ENCODE measurements at regions not wholly inside any gene's neighbourhood (a gene's known extent, or its start where the extent isn't known, plus 50 kb on each side); places are given as distances from the start of the nearest gene placed in this dataset.

GRCh38 chr15:36062357-36062756 is 516.4 kb upstream of the DPH6 start:
- no peaks in the 10 kb centered on the region for H3K27me3 ChIP-seq
- TF ChIP-seq POLR2A (IDR thresholded peaks at IDR 0.05) (no peak), EP300 (IDR thresholded peaks at IDR 0.05) (no peak), CTCF (IDR thresholded peaks at IDR 0.05) (no peak)
- WGBS, 2 donors, result 51 to 58% methylated on average over 4 of the region's 4 CpGs
- no peak overlapping the region for H3K27ac ChIP-seq
- no peaks in the 10 kb centered on the region for H3K4me1 ChIP-seq
- no peaks in the 10 kb centered on the region for H3K36me3 ChIP-seq
- no peak overlapping the region for H3K4me3 ChIP-seq
- no peaks in the 10 kb centered on the region for H3K9me3 ChIP-seq
- DNase-seq (ENCODE audit: low spot score in 2 of 2), result no peak

GRCh38 chr15:36066757-36067156 is 512.7 kb upstream of the CDIN1 start:
- 54 to 76% methylated on average over 3 of the region's 3 CpGs for WGBS, 2 donors
- Histone ChIP-seq H3K4me1 (no peaks in the 10 kb centered on the region), H3K9me3 (no peaks in the 10 kb centered on the region), H3K27ac (no peak overlapping the region), H3K4me3 (no peak overlapping the region), H3K27me3 (no peaks in the 10 kb centered on the region), H3K36me3 (no peaks in the 10 kb centered on the region)
- no peak for DNase-seq (ENCODE audit: low spot score in 2 of 2)
- TF ChIP-seq POLR2A (IDR thresholded peaks at IDR 0.05) (no peak), CTCF (IDR thresholded peaks at IDR 0.05) (no peak), EP300 (IDR thresholded peaks at IDR 0.05) (no peak)

DNA sequence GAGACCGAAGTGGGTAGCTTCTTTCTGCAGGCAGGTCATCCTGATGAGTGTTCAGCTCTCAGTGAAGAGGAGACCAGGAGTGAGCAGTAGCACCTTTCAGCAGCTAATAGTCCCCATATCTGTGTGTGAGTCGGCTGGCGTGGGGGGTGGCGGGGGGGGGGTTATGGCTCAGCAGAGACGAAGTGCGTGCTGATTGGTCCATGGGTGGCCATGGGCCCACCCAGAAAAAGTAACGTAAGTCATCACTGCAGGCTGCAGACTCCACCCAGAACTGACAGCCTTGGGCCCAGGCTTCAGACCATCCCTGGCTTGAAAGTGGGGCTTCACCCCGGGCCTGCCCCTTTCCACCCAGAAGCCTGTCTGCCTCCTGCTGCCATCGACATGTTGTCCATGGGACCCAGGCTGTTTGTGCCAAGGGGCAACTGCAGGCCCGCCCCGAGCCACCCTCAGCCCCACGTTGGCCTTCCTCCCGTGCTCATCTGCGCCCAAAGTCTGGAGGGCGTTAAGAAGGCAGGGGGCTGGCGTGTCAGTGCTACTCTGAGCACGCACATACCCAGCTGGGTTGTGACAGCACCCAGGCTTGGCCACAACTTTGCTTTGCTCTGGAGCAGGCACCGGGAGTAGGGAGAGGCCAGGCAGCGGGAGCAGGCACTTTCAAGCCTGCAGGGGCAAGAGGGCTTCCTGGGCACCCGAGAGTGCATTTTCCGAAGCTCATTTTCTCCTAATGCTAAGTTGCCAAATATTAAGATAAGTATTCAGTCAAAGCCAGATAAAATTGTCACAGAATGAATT is 511.7 kb upstream of the CDIN1 start:
- Histone ChIP-seq H3K4me3 (no peak overlapping the region), H3K9me3 (no peaks in the 10 kb centered on the region), H3K4me1 (no peaks in the 10 kb centered on the region), H3K27ac (no peak overlapping the region), H3K27me3 (no peaks in the 10 kb centered on the region), H3K36me3 (no peaks in the 10 kb centered on the region)
- no peak for DNase-seq (ENCODE audit: low spot score in 2 of 2)
- TF ChIP-seq EP300 (IDR thresholded peaks at IDR 0.05) (no peak), CTCF (IDR thresholded peaks at IDR 0.05) (no peak), POLR2A (IDR thresholded peaks at IDR 0.05) (no peak)
- 96% methylated on average over 16 to 21 of the region's 21 CpGs for WGBS, 2 donors

GRCh38 chr15:36075333-36075732 is 504.1 kb upstream of the CDIN1 start:
- Histone ChIP-seq H3K4me3 (no peak overlapping the region), H3K36me3 (no peaks in the 10 kb centered on the region), H3K27me3 (no peaks in the 10 kb centered on the region), H3K27ac (no peak overlapping the region), H3K9me3 (no peaks in the 10 kb centered on the region), H3K4me1 (no peaks in the 10 kb centered on the region)
- no peak for DNase-seq (ENCODE audit: low spot score in 2 of 2)
- no peak for TF ChIP-seq POLR2A (IDR thresholded peaks at IDR 0.05)
- no peak for TF ChIP-seq EP300 (IDR thresholded peaks at IDR 0.05)
- TF ChIP-seq CTCF (IDR thresholded peaks at IDR 0.05), result no peak

DNA sequence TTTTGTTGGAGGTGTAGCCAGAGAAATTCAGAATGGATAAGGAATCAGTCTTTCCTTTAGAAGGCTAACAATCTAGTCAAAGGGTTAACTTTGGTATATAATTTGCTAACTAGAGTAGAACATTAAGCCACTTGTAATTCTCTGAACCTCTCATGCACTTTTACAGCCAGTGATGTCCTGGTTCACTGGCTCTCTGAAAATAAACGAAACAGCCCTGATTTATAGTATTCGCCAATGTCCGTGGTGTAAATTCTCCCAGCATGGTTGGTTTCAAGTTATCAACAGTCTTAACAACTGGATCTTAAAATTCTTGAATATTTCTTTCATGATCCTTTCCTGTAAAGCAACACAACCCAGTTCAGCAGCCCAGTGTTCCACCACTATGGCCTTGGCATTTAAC is 500.4 kb upstream of the CDIN1 start:
- Histone ChIP-seq H3K27ac (no peak overlapping the region), H3K9me3 (peaks cover 0 to 30% (median 0%) of the 10 kb centered on the region in 4 donors), H3K4me1 (no peaks in the 10 kb centered on the region), H3K4me3 (no peak overlapping the region), H3K27me3 (no peaks in the 10 kb centered on the region), H3K36me3 (no peaks in the 10 kb centered on the region)
- no peak for DNase-seq (ENCODE audit: low spot score in 2 of 2)
- no peak for TF ChIP-seq EP300 (IDR thresholded peaks at IDR 0.05)
- no peak for TF ChIP-seq POLR2A (IDR thresholded peaks at IDR 0.05)
- TF ChIP-seq CTCF (IDR thresholded peaks at IDR 0.05), result no peak
- 60 to 61% methylated on average over 3 of the region's 3 CpGs for WGBS, 2 donors

Measured in tibial nerve (tissue), 4 donors.